Neuronal stem cell (in vitro differentiated cells): ENCODE measurements at regions not wholly inside any gene's neighbourhood (a gene's known extent, or its start where the extent isn't known, plus 50 kb on each side); places are given as distances from the start of the nearest gene placed in this dataset.

Experiments used
- DNase-seq: peaks from one replicate; pipeline ENCODE4 v3.0.0-alpha.2; 2013; ENCODE audit warnings: low spot score
- H2AFZ ChIP-seq: one replicate; pipeline ENCODE4 v1.6.1; 2013; ENCODE audit warnings: mild to moderate bottlenecking, low read length, inconsistent platforms
- H2AK5ac ChIP-seq: 2 replicates; pipeline ENCODE4 v1.6.1; 2013; ENCODE audit warnings: low read depth, mild to moderate bottlenecking, inconsistent platforms, low read length, moderate library complexity, mixed read lengths
- H2BK120ac ChIP-seq: 2 replicates; pipeline ENCODE4 v1.6.1; 2013; ENCODE audit warnings: low read depth, mild to moderate bottlenecking, inconsistent platforms, low read length, moderate library complexity, mixed read lengths
- H2BK12ac ChIP-seq: one replicate; pipeline ENCODE4 v1.6.1; 2013; ENCODE audit warnings: low read length, inconsistent platforms
- H2BK15ac ChIP-seq: 2 replicates; pipeline ENCODE4 v1.6.1; 2013; ENCODE audit warnings: mild to moderate bottlenecking, low read length, inconsistent platforms, mixed read lengths
- H2BK5ac ChIP-seq: one replicate; pipeline ENCODE4 v1.6.1; 2013; ENCODE audit warnings: inconsistent platforms, mild to moderate bottlenecking, low read length, moderate library complexity
- H3K14ac ChIP-seq: one replicate; pipeline ENCODE4 v1.6.1; 2013; ENCODE audit warnings: low read length, inconsistent platforms
- H3K18ac ChIP-seq: 2 replicates; pipeline ENCODE4 v1.6.1; 2013; ENCODE audit warnings: low read length, inconsistent platforms
- H3K23ac ChIP-seq: 2 replicates; pipeline ENCODE4 v1.6.1; 2013; ENCODE audit warnings: low read depth, mild to moderate bottlenecking, mixed read lengths, low read length, inconsistent platforms; ENCODE audit not compliant: poor library complexity
- H3K27ac ChIP-seq: replicated peaks from 3 replicates; pipeline ENCODE4 v1.5.1; 2013; ENCODE audit warnings: low read length, inconsistent platforms
- H3K27me3 ChIP-seq, 3 experiments: 2 replicates each; pipeline ENCODE4 v1.6.1; 2013; ENCODE audit warnings: low read length in 3 of 3, mild to moderate bottlenecking in 2 of 3, inconsistent platforms in 1 of 3, low read depth in 1 of 3, mixed read lengths in 1 of 3, moderate library complexity in 1 of 3; ENCODE audit not compliant: control insufficient read depth in 3 of 3, insufficient read depth in 3 of 3
- H3K36me3 ChIP-seq, 2 donors: replicated peaks in 1 of 2; 2 replicates each; pipeline ENCODE4 v1.6.1; 2013; ENCODE audit warnings: low read length in 2 of 2; ENCODE audit not compliant: control insufficient read depth in 2 of 2, insufficient read depth in 2 of 2
- H3K4ac ChIP-seq: 2 replicates; pipeline ENCODE4 v1.6.1; 2013; ENCODE audit warnings: inconsistent platforms, mild to moderate bottlenecking, low read length, moderate library complexity
- H3K4me1 ChIP-seq, 2 donors: 1 replicate in 1 of 2; 2 replicates in 1 of 2; pipeline ENCODE4 v1.6.1; 2013; ENCODE audit warnings: low read length in 2 of 2, low read depth in 1 of 2; ENCODE audit not compliant: control insufficient read depth in 2 of 2, insufficient read depth in 1 of 2
- H3K4me2 ChIP-seq: one replicate; pipeline ENCODE4 v1.6.1; 2013; ENCODE audit warnings: mild to moderate bottlenecking, low read length, inconsistent platforms; ENCODE audit not compliant: insufficient read depth, poor library complexity, severe bottlenecking
- H3K4me3 ChIP-seq, 2 donors: 2 replicates each; pipeline ENCODE4 v1.5.1; 2013; ENCODE audit warnings: low read length in 2 of 2, mild to moderate bottlenecking in 2 of 2, inconsistent platforms in 1 of 2, moderate library complexity in 1 of 2
- H3K79me1 ChIP-seq: one replicate; pipeline ENCODE4 v1.6.1; 2013; ENCODE audit warnings: low read depth, mild to moderate bottlenecking, inconsistent platforms, low read length, moderate library complexity
- H3K9ac ChIP-seq: one replicate; pipeline ENCODE4 v1.6.1; 2013; ENCODE audit warnings: mild to moderate bottlenecking, low read depth, low read length, inconsistent platforms; ENCODE audit not compliant: poor library complexity
- H3K9me3 ChIP-seq, 2 donors: replicated peaks in 1 of 2; 2 replicates each; pipeline versions ENCODE3 to v1.6.1; 2013; ENCODE audit warnings: low read length in 2 of 2, mild to moderate bottlenecking in 2 of 2, inconsistent platforms in 1 of 2, low read depth in 1 of 2, mixed read lengths in 1 of 2, moderate library complexity in 1 of 2; ENCODE audit not compliant: control insufficient read depth in 2 of 2, insufficient read depth in 1 of 2
- H4K8ac ChIP-seq: one replicate; pipeline ENCODE4 v1.6.1; 2013; ENCODE audit warnings: low read depth, mild to moderate bottlenecking, inconsistent platforms, low read length, moderate library complexity
- H4K91ac ChIP-seq: one replicate; pipeline ENCODE4 v1.6.1; 2013; ENCODE audit warnings: low read length, low read depth, mild to moderate bottlenecking, inconsistent platforms; ENCODE audit not compliant: poor library complexity
- WGBS, 2 donors: extraction: QIAGEN DNeasy Blood & Tissue Kit; methylation state at CpG; one replicate each; pipeline ENCODE4 v1.1.7; 2013; ENCODE audit warnings: missing lambda C conversion rate in 2 of 2, mixed read lengths in 1 of 2; ENCODE audit not compliant: insufficient read length in 2 of 2, insufficient replicate concordance in 1 of 2; ENCODE audit errors: extremely low coverage in 2 of 2; 5-methylcytosine and 5-hydroxymethylcytosine counted together

DNA sequence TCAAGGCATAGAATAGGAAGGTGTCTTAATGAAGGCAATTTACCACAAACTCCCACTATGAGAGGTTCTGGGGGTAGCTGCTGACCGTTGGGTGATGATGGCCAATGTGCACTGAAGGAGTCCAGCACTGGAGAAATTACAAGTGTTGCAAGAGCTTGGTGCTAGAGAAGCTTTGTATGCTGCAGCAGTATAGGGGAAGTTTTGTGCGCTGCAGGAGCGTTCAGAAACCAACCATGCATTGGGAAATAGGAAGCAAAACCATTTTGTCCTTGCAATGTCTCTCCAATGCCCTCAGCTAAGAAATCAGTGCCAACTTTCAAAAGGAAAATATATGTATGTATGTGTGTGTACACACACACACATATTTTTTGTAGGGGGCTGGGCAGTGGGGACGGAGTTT is 441.6 kb upstream of the NAALADL2 start:
- Histone ChIP-seq H3K4me3 (no peak overlapping the region), H2BK120ac (no peak overlapping the region), H3K4me1 (peaks cover 0 to 8% of the 10 kb centered on the region in 2 donors), H3K27ac (no peak overlapping the region), H3K27me3 (no peaks in the 10 kb centered on the region), H4K91ac (no peak overlapping the region), H3K23ac (no peak overlapping the region), H3K36me3 (no peaks in the 10 kb centered on the region), H3K79me1 (no peaks in the 10 kb centered on the region), H2BK12ac (no peak overlapping the region), H2BK15ac (no peak overlapping the region), H3K14ac (no peak overlapping the region), H3K4ac (no peak overlapping the region), H3K4me2 (no peak overlapping the region), H2AK5ac (no peak overlapping the region), H2BK5ac (no peak overlapping the region), H3K9ac (no peak overlapping the region), H3K18ac (no peak overlapping the region), H3K9me3 (no peaks in the 10 kb centered on the region), H4K8ac (no peak overlapping the region), H2AFZ (no peak overlapping the region)
- WGBS, 2 donors = no CpG with 5 or more reads among the region's 4 CpGs
- DNase-seq = no peak

DNA sequence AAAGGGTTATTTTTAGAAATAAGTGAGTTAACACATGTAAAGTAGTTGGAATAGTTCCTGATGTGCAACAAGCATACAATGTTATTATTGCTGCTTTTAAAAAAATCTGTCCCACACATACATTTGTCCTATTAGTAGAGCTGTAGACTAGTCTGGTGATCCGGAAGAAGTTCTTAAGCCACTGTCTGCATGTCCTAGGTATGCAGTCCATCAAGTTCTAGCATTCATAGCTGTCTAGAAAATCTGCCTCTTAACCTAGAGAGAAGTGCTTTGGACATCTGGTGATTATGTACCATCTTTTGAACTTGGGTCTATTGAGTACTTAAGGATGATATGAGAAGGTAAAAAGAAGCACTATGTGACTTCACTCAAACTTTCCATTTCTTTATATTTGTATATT is 439.9 kb upstream of the NAALADL2 start:
- no peak overlapping the region for H2AFZ ChIP-seq
- H3K27ac ChIP-seq = no peak overlapping the region
- no peak overlapping the region for H2BK12ac ChIP-seq
- WGBS, 2 donors = no CpG with 5 or more reads among the region's 1 CpG
- no peak overlapping the region for H3K4ac ChIP-seq
- H3K9me3 ChIP-seq = no peaks in the 10 kb centered on the region
- H2BK120ac ChIP-seq = no peak overlapping the region
- H3K23ac ChIP-seq = no peak overlapping the region
- H4K91ac ChIP-seq = no peak overlapping the region
- H3K4me1 ChIP-seq = no peaks in the 10 kb centered on the region
- no peak overlapping the region for H2BK5ac ChIP-seq
- no peak overlapping the region for H3K4me2 ChIP-seq
- DNase-seq = no peak
- no peak overlapping the region for H4K8ac ChIP-seq
- no peak overlapping the region for H2AK5ac ChIP-seq
- no peaks in the 10 kb centered on the region for H3K27me3 ChIP-seq
- no peak overlapping the region for H3K9ac ChIP-seq
- H3K18ac ChIP-seq = no peak overlapping the region
- H3K79me1 ChIP-seq = no peaks in the 10 kb centered on the region
- H3K36me3 ChIP-seq = no peaks in the 10 kb centered on the region
- H2BK15ac ChIP-seq = no peak overlapping the region
- no peak overlapping the region for H3K14ac ChIP-seq
- no peak overlapping the region for H3K4me3 ChIP-seq

DNA sequence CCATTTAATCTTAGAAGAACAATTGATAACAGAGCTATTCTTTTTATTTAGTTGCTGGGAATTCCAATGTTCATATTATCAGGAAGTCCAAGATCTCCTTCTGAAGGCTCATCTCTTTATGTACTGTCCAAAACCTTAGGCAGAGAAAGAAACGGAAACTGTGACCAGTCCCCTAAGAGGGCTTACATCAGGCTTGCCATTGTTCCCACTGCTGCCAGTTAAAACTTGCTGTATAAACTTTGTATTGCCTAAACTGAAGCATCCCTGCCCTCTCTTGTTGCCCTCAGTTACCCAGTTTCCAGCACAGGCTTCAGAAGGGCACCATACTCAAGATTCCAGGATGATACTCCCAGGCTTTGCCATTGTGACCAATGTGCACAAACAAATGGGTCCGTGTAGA is 435.2 kb upstream of the NAALADL2 start:
- Histone ChIP-seq H2AK5ac (no peak overlapping the region), H3K14ac (no peak overlapping the region), H3K4me3 (no peak overlapping the region), H2BK15ac (no peak overlapping the region), H2BK5ac (no peak overlapping the region), H4K8ac (no peak overlapping the region), H2BK12ac (no peak overlapping the region), H3K23ac (no peak overlapping the region), H3K9ac (no peak overlapping the region), H3K36me3 (no peaks in the 10 kb centered on the region), H4K91ac (no peak overlapping the region), H3K18ac (no peak overlapping the region), H3K9me3 (no peaks in the 10 kb centered on the region), H2BK120ac (no peak overlapping the region), H3K27me3 (no peaks in the 10 kb centered on the region), H3K4ac (no peak overlapping the region), H3K79me1 (no peaks in the 10 kb centered on the region), H2AFZ (no peak overlapping the region), H3K27ac (no peak overlapping the region), H3K4me1 (peaks cover 0 to 2% of the 10 kb centered on the region in 2 donors), H3K4me2 (no peak overlapping the region)
- no CpG with 5 or more reads among the region's 2 CpGs for WGBS, 2 donors
- DNase-seq = no peak

DNA sequence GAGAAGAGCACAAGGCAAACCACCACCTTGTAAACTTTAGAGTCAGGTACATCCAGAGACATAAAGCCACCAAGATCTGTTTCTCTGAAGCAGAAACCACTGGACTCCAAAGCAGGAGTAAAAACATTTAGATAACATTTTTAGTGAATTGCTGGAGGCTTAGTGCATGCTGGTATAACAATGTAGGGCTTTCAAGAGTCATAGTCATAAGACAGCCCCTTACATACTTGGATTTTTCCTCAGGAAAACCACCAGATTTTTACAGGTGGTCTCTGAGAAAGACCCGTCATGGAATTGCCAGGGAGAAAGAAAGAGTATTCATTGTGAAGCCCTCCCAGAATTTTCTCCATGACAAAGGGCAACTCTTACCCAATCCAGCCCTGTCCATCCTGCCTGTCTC is 434.5 kb upstream of the NAALADL2 start:
- no peaks in the 10 kb centered on the region for H3K27me3 ChIP-seq
- no peak overlapping the region for H2BK5ac ChIP-seq
- H4K91ac ChIP-seq = no peak overlapping the region
- H3K79me1 ChIP-seq = no peaks in the 10 kb centered on the region
- no peak overlapping the region for H3K9ac ChIP-seq
- no peak overlapping the region for H3K27ac ChIP-seq
- no peak overlapping the region for H2AFZ ChIP-seq
- H2BK12ac ChIP-seq = no peak overlapping the region
- H3K4me3 ChIP-seq = no peak overlapping the region
- H3K14ac ChIP-seq = no peak overlapping the region
- H3K4ac ChIP-seq = no peak overlapping the region
- no peak overlapping the region for H3K23ac ChIP-seq
- no peak overlapping the region for H2AK5ac ChIP-seq
- no peak overlapping the region for H2BK120ac ChIP-seq
- H3K4me1 ChIP-seq = peaks cover 0 to 2% of the 10 kb centered on the region in 2 donors
- no peak overlapping the region for H2BK15ac ChIP-seq
- H3K9me3 ChIP-seq = no peaks in the 10 kb centered on the region
- no peak overlapping the region for H4K8ac ChIP-seq
- no peak overlapping the region for H3K4me2 ChIP-seq
- H3K18ac ChIP-seq = no peak overlapping the region
- no peak for DNase-seq
- H3K36me3 ChIP-seq = no peaks in the 10 kb centered on the region
- WGBS, 2 donors = no CpG with 5 or more reads among the region's 1 CpG
